Large intestine (tissue), 3 donors: ENCODE measurements at regions not wholly inside any gene's neighbourhood (a gene's known extent, or its start where the extent isn't known, plus 50 kb on each side); places are given as distances from the start of the nearest gene placed in this dataset.

ENCODE experiments used
- DNase-seq, 2 donors: peaks; one replicate each; pipeline versions ENCODE4 v3.0.0 to v3.0.0-alpha.2; 2013
- H3K27ac ChIP-seq: one replicate; pipeline ENCODE4 v1.5.1; 2013; ENCODE audit warnings: low read length
- H3K27me3 ChIP-seq: 2 replicates; pipeline ENCODE4 v1.6.1; 2013; ENCODE audit warnings: low read length; ENCODE audit not compliant: control insufficient read depth, insufficient read depth
- H3K36me3 ChIP-seq: 2 replicates; pipeline ENCODE4 v1.6.1; 2013; ENCODE audit warnings: low read length; ENCODE audit not compliant: control insufficient read depth, insufficient read depth
- H3K4me1 ChIP-seq: one replicate; pipeline ENCODE4 v1.6.1; 2013; ENCODE audit warnings: low read length; ENCODE audit not compliant: control insufficient read depth, insufficient read depth
- H3K4me3 ChIP-seq: one replicate; pipeline ENCODE4 v1.5.1; 2013; ENCODE audit warnings: low read length
- H3K9me3 ChIP-seq: one replicate; pipeline ENCODE4 v1.6.1; 2013; ENCODE audit warnings: mild to moderate bottlenecking, low read depth, low read length, moderate library complexity; ENCODE audit not compliant: control insufficient read depth
- WGBS: methylation state at CpG from one replicate; pipeline ENCODE4 v1.1.5; 2013; ENCODE audit warnings: low lambda C conversion rate; ENCODE audit not compliant: insufficient coverage; 5-methylcytosine and 5-hydroxymethylcytosine counted together

DNA sequence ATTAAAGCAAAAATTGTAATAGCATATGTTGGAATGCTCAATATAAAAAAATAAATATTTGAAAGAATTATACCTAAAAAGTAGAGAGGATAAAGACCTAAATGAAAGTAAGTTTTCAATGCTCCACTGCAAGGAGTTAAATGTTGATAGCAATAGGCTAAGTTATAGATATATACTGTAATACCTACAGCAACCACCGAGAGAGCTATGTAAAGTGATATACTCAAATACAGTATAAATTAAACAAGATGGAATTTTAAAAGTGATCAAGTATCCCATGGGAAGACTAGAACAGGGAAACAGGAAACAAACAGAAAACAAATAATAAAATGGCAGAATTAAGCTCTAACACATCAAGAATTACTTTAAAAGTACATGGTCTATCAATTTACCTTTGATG lies 73.9 kb downstream of the CASP3 start:
- H3K9me3 ChIP-seq = no peaks in the 10 kb centered on the region
- no peaks in the 10 kb centered on the region for H3K4me1 ChIP-seq
- H3K27ac ChIP-seq = no peak overlapping the region
- H3K27me3 ChIP-seq = no peaks in the 10 kb centered on the region
- no peak overlapping the region for H3K4me3 ChIP-seq
- no peaks in the 10 kb centered on the region for H3K36me3 ChIP-seq
- DNase-seq = no peak
- WGBS = 63% methylated on average over 1 of the region's 1 CpG

DNA sequence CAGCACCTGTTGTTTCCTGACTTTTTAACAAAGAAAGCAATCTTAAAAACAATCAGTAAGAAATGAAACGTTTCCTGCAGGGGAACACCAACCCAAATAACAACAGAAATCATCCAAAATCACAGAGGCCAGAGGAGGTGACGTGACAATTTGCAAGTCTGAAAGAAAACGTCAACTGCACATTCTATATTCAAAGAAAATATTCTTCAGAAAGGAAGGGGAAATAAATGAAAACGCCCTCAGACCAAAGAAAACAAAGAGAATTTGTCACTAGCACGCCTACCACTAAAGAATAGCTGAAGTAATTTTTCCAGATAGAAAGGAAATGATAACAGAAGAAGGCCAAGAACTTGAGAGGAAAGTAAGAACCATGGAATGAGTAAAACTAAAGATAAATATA lies 74.4 kb downstream of the CASP3 start:
- Histone ChIP-seq H3K4me1 (no peaks in the 10 kb centered on the region), H3K9me3 (no peaks in the 10 kb centered on the region), H3K27ac (no peak overlapping the region), H3K4me3 (no peak overlapping the region), H3K27me3 (no peaks in the 10 kb centered on the region), H3K36me3 (no peaks in the 10 kb centered on the region)
- WGBS = 100% methylated on average over 2 of the region's 5 CpGs
- no peak for DNase-seq

DNA sequence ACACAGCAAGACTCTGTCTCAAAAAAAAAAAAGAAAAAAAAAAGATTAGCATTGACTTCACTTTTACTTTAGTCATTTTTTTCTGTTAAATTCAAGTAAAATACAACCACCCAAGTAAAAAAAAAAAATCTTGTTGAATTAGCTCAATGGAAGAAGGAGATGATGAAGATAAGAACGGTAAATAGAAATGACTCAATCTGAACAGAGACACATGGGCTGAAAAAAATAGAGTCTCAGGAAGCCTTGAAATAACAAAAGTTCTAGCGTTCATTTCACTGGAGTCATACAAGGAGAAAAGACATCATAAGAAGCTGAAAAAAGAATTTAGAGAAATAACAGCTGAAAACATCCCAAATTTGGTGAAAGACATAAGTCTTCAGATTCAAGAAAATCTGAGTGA lies 75.5 kb downstream of the CASP3 start:
- Histone ChIP-seq H3K4me1 (no peaks in the 10 kb centered on the region), H3K4me3 (no peak overlapping the region), H3K36me3 (no peaks in the 10 kb centered on the region), H3K27me3 (no peaks in the 10 kb centered on the region), H3K27ac (no peak overlapping the region), H3K9me3 (no peaks in the 10 kb centered on the region)
- no peak for DNase-seq
- WGBS = 100% methylated on average over 2 of the region's 2 CpGs

DNA sequence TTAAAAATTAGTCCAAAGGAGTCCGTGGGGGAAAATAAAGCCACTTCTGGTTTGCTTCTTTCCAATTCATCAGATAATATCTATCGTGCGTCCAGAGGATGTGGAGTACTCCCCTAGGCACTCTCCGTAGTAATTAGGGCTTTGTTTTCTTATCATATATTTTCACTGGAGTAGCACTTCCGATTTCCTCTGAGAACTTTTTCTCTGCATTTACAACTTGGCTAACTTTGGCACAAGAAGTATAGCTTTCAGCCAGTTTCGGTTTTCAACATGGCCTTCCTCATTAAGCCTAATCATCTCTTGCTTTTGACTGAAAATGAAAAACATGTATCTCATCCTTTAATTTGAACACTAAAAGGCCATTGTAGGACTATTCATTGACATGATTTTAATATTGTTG lies 80.5 kb downstream of the CASP3 start:
- WGBS = 85% methylated on average over 4 of the region's 6 CpGs
- no peaks in the 10 kb centered on the region for H3K36me3 ChIP-seq

DNA sequence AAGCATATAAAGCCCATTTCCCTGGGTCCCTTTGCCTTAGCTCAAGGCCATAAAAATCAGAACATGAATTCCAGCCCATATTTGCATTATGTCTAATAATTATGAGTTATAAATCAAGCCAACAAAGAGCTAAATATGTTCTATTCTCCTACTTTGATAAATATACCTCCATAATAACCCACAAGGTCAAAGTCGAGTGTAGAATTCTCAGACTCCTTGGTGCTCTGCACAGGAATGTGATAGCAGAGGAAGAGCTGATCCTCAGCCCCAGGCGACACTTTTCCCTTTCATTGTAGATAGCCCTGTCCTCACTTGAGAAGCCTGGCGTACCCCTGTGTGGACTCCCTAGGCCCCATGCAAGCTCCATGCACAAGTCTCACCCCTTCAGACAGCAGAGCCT lies 85.6 kb downstream of the CASP3 start:
- WGBS = no CpG with 5 or more reads among the region's 3 CpGs
- H3K9me3 ChIP-seq = no peaks in the 10 kb centered on the region

More for the DNA sequence above, 80.5 kb downstream of the CASP3 start:
- DNase-seq = no peak
- Histone ChIP-seq H3K27me3 (no peaks in the 10 kb centered on the region), H3K9me3 (no peaks in the 10 kb centered on the region), H3K27ac (no peak overlapping the region), H3K4me1 (peaks cover 4% of the 10 kb centered on the region), H3K4me3 (no peak overlapping the region)

DNA sequence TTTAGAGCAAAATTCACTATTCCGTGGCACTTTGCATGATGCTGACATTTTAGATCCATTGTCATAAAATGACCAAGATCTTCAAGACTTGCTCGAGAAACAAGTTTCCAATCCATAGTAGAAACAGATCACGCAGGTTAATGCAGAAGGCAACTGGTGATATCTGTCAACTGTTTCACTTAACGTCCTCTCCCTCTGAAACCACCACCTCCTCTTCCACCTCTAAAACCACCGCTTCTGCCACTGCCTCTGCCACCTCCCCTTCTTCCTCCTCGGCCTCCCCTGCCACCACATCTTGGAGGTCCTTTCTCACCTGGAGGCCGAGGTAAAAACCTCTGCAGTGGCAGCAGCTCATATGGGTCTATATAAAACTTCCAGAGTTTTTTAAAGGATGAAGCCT lies 84.6 kb upstream of the IRF2 start:
- Histone ChIP-seq H3K9me3 (no peaks in the 10 kb centered on the region), H3K36me3 (no peaks in the 10 kb centered on the region), H3K4me1 (peaks cover 13% of the 10 kb centered on the region), H3K27me3 (no peaks in the 10 kb centered on the region), H3K4me3 (no peak overlapping the region), H3K27ac (no peak overlapping the region)
- 100% methylated on average over 1 of the region's 7 CpGs for WGBS
- no peak for DNase-seq

More for the DNA sequence above, 85.6 kb downstream of the CASP3 start:
- Histone ChIP-seq H3K27ac (peak overlapping the region; percentile 51), H3K4me1 (peaks cover 10% of the 10 kb centered on the region), H3K27me3 (no peaks in the 10 kb centered on the region), H3K36me3 (no peaks in the 10 kb centered on the region), H3K4me3 (no peak overlapping the region)
- DNase-seq = peak in 1 of 2 donors; percentile 72

DNA sequence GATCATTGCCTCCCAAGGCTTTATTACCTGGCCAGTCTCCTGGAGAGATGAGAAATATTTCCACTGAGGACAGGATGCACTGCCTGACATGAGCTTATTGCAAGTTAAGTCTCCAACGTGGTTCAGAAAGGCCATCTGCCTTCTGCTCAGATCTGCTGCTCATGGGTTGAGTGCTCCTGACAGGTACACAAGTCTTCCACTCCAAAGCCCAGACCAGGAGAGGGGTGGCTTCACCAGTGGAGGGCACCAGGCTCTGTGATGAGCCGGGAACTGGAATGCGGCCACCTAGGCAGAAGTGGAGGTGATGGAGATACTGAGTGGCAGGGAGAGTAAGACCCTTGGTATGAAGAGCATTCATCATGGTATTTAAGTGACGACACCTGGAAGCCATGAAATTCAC lies 79.5 kb upstream of the IRF2 start:
- Histone ChIP-seq H3K9me3 (no peaks in the 10 kb centered on the region), H3K27me3 (no peaks in the 10 kb centered on the region), H3K4me3 (no peak overlapping the region), H3K36me3 (no peaks in the 10 kb centered on the region), H3K4me1 (peaks cover 10% of the 10 kb centered on the region), H3K27ac (no peak overlapping the region)
- WGBS = no CpG with 5 or more reads among the region's 4 CpGs
- DNase-seq = no peak

DNA sequence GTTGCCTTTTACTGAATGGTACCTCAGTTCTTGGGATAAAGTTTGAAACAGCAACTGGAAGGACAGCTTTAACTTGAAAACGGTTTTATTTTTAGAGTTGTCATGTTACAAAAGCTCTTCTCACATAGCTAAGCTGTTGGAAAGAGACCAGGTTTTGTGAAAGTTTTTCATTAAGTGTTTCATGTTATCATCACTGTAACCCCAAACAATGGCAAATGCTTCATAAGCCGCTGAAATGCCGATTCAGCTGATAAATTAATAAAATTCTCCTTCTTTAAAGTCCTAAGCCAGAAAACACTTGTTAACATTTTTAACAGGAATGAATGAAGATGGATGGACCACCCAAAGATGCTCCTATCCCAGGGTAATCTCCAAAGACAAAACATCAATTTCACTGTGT lies 76.1 kb upstream of the IRF2 start:
- no peak for DNase-seq
- no peaks in the 10 kb centered on the region for H3K9me3 ChIP-seq
- H3K27me3 ChIP-seq = no peaks in the 10 kb centered on the region
- H3K4me1 ChIP-seq = peaks cover 24% of the 10 kb centered on the region
- no peaks in the 10 kb centered on the region for H3K36me3 ChIP-seq
- no peak overlapping the region for H3K4me3 ChIP-seq
- WGBS = 80% methylated on average over 3 of the region's 3 CpGs
- no peak overlapping the region for H3K27ac ChIP-seq

DNA sequence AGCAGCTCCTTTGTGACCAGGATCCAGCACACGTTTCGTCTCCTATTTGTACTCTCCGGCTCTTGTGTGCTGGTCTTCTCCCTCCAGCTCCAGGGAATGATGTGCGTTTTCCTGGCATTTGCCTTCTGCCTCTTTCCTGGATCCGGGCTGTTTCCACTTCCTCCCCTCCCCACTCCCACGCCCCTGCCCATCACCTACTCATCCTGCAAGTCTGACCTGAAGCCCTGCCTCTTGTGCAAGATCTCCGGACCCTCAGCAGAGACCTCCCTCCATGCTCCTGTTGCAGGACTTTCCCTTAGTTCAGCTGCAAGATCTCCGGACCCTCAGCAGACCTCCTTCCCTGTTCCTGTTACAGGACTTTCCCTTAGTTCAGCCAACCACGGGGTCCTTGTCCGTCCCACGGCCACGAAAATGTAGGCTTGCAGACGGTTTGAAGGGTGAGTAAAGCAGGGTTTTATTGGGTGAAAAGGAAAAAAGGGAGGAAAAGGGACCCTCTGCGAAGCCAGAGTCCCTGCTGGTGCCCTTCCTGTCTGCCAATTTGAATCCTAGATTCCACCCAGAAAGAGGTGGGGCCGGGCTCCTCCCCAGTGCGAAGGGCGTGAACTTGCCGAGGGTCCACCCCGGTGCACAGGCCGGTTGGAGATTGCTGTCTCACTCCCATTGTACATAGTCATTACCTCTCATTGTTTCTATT lies 74.4 kb upstream of the IRF2 start:
- Histone ChIP-seq H3K36me3 (no peaks in the 10 kb centered on the region), H3K27me3 (no peaks in the 10 kb centered on the region), H3K9me3 (no peaks in the 10 kb centered on the region), H3K4me1 (peaks cover 20% of the 10 kb centered on the region), H3K27ac (peak overlapping the region; percentile 74), H3K4me3 (peak overlapping the region; percentile 6)
- 87% methylated on average over 7 of the region's 20 CpGs for WGBS
- DNase-seq = peak; percentile 68 to 86

DNA sequence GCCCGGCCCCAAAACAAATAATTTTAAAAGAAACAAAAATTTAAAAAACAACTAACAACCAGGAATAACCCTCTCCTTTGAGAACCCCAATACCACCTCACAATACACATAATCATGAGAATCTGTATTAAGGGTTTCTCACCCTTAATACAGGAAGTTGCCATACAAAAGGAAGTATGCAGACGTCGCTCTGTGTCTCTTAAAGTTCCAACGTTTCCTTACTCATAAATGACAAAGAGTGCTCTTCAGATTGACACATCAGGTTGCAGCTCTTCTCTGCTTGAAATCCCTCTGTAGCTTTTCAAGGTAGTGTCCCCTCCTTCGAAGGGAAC lies 73.9 kb upstream of the IRF2 start:
- Histone ChIP-seq H3K36me3 (no peaks in the 10 kb centered on the region), H3K9me3 (no peaks in the 10 kb centered on the region), H3K4me1 (peaks cover 20% of the 10 kb centered on the region), H3K27ac (peak overlapping the region; percentile 74), H3K4me3 (peak overlapping the region; percentile 6), H3K27me3 (no peaks in the 10 kb centered on the region)
- DNase-seq = peak in 1 of 2 donors; percentile 24
- WGBS = no CpG with 5 or more reads among the region's 5 CpGs

DNA sequence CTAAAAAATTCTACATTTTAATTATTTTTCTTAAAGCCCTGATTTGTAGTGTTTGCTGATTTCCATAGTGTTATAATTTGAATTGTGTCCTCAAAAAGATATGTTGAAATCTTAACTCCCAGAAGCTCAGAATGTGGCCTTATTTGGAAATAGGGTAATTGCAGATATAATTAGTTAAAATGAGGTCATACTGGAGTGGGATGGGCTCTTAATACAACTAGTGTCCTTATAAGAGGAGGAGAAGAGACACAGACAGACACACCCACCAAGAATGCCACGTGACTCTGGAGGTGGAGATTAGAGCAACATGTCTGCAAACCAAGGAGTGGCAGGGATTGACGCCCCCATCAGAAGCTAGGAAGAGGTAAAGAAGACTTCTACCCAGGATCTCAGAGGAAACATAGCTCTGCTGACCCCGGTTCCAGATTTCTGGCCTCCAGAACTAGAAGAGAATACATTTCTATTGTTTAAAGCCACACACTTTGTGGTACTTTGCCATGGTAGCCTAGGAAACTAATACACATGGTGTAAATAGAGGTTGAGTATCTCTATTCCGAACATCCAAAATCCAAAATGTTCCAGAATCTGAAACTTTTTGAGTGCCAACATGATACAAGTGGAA lies 70.5 kb upstream of the IRF2 start:
- H3K36me3 ChIP-seq = no peaks in the 10 kb centered on the region
- no peaks in the 10 kb centered on the region for H3K27me3 ChIP-seq
- H3K27ac ChIP-seq = no peak overlapping the region
- no CpG with 5 or more reads among the region's 4 CpGs for WGBS
- H3K4me1 ChIP-seq = peaks cover 33% of the 10 kb centered on the region
- no peak overlapping the region for H3K4me3 ChIP-seq
- DNase-seq = peak in 1 of 2 donors; percentile 54
- no peaks in the 10 kb centered on the region for H3K9me3 ChIP-seq
